GM13976 (cell line): ENCODE measurements at regions not wholly inside any gene's neighbourhood (a gene's known extent, or its start where the extent isn't known, plus 50 kb on each side); places are given as distances from the start of the nearest gene placed in this dataset.

Experiments used
- DNase-seq: peaks from one replicate; pipeline ENCODE4 v3.0.0; 2012; ENCODE audit warnings: low spot score
- in situ Hi-C: fragments of 300-500 bp; cut with MboI; formaldehyde crosslinking; loops from one replicate; pipeline ENCODE4 v1.12.0; 2022; ENCODE audit warnings: low sequenced_read_pairs, mixed read lengths, inconsistent platforms; ENCODE audit not compliant: unreplicated experiment
- TF ChIP-seq, protein P1 (sequence below): IDR thresholded peaks from 2 replicates; pipeline ENCODE4 v1.5.1; 2012; ENCODE audit warnings: borderline replicate concordance, mild to moderate bottlenecking; ENCODE audit not compliant: insufficient read depth; ENCODE audit errors: extremely low read depth, missing control alignments, control extremely low read depth

DNA sequence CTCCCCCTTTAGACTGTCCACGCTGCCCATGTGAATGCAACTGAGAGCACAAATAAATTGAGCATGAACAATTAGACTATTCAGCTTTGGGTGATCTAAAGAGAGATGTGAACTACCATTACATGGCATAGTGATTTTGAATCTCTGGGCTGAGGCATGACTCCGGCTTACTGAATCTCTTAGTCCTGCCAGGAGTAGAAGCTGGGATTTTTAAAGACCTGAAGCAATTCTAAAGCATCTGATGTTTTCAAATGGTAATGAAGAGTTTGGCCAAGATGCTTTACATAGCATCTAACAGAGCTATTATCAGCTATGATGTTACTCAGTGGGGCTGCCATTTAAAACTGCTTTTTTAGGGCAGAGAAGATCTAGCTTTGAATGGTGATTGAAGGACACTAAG lies 1059.1 kb downstream of the SORCS3 start:
- no peak for DNase-seq
- in situ Hi-C loops, result no loop called here
- TF ChIP-seq, protein P1, sequence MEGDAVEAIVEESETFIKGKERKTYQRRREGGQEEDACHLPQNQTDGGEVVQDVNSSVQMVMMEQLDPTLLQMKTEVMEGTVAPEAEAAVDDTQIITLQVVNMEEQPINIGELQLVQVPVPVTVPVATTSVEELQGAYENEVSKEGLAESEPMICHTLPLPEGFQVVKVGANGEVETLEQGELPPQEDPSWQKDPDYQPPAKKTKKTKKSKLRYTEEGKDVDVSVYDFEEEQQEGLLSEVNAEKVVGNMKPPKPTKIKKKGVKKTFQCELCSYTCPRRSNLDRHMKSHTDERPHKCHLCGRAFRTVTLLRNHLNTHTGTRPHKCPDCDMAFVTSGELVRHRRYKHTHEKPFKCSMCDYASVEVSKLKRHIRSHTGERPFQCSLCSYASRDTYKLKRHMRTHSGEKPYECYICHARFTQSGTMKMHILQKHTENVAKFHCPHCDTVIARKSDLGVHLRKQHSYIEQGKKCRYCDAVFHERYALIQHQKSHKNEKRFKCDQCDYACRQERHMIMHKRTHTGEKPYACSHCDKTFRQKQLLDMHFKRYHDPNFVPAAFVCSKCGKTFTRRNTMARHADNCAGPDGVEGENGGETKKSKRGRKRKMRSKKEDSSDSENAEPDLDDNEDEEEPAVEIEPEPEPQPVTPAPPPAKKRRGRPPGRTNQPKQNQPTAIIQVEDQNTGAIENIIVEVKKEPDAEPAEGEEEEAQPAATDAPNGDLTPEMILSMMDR, result no peak

DNA sequence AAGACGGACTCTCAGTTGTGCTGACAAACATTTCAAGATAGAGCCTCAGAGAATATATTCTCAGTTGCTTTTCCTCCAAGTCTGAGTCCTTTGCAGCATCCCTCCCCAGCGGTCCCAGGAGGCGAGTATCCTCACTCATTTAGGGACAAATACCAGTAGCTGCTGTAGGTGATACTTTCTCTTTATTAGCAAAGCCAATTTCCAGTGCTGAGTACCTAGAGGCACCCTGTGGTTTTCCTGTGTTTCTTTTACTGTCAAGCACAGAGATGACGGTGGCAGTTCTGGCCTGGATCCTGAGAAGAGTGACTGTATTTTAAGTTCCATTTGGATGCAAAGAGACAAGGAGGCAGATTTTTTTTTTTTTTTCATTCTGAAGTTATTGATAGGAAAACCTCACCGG lies 1058.4 kb downstream of the SORCS3 start:
- TF ChIP-seq, protein P1, result no peak
- no peak for DNase-seq
- in situ Hi-C loops, result no loop called here

DNA sequence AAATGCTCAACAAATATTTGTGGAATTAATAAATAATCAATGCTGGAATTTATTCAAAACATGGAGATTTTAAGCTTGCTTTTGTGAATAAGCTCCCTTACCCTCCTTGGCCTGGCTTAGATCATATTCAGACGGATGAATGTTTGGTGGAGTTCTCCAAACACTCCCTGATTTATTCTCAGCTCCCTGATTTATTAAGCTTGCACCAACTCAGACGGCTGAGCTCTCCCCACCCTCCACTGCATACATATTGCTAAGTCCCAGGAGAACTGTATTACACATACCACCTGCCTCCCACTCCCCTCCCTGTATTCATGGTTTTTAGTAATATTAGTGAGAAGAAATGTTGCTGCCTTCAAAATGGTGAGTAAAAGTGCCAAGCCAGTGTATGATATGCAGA lies 1057.5 kb downstream of the SORCS3 start:
- in situ Hi-C loops, result no loop called here
- TF ChIP-seq, protein P1, result no peak
- DNase-seq, result no peak

DNA sequence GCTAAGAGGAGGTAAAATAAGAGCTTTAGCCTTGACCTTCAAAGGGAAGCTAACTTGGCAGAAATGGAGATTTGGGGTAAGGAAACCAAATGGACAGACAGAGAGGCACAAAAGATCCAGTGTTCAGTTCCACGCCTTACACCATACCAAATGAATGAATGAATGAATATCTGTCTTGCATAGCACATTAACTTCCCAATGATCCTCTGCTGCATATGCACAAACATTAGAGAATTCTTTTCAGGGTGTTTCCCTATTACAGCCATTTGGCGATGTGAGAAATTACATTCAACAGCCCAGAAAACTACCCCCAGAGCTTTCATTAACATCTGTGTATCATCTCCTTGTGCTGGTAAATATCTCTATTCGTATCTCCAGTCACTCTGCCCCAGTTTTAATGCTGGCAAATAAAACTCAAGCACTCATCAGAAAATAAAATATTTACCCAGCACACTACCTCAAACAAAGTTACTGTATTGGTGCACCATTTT lies 1056.2 kb downstream of the SORCS3 start:
- in situ Hi-C loops, result no loop called here
- DNase-seq, result no peak
- TF ChIP-seq, protein P1, result no peak

DNA sequence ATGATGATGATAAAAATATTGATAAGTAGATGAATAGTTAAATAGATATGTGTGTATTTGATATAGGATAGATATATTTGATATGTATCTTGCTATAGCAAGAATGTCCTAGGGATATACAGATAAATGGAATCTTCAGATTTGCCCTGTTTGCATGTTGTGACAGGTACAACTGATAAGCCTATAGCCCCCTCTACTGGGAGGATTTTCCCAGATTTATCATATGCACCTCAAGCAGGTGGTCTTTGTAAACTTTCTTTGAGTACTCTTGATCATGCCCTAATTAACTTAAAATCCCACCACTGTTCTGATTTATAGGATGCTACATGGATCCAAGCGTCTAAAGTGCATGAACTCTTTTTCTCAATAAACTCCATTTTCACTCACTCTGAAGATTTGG lies 1050.7 kb downstream of the SORCS3 start:
- TF ChIP-seq, protein P1, result no peak
- DNase-seq, result no peak
- in situ Hi-C loops, result no loop called here

DNA sequence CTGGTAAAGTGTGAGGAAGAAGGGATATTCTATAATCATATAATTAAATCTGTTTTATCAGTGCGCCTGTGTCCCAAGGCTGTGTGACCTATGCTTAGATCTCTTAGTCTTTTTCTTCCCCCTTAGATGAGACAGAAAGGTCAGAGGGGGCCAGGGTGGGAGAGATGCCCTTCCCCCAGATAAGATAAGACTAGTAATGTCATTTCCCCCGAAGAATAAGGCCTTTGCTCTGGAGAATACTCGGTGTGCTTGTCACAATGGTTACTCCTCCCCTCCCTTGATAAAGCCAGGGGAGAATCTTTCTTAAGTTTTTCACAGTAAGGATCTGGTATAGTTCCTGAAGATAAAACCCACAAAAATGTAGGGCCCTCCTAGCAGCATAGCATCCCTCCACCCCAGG lies 1041.8 kb downstream of the SORCS3 start:
- in situ Hi-C loops, result no loop called here
- DNase-seq, result no peak
- TF ChIP-seq, protein P1, result no peak

DNA sequence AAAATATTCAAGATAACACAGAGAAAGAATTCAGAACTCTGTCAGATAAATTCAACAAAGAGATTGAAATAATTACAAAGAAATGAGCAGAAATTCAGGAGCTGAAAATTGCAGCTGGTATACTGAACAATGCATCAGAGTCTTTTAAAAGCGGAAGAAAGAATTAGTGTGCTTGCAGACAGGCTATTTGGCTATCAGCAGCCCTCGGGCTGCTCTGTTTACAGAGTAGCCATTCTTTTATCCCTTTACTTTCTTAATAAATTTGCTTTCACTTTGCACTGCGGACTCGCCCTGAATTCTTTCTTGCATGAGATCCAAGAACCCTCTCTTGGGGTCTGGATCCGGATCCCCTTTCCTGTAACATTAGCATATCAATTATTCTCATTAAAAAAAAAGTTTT lies 1040.0 kb downstream of the SORCS3 start:
- DNase-seq, result no peak
- in situ Hi-C loops, result no loop called here
- TF ChIP-seq, protein P1, result no peak
